ENCODE measurements at regions not wholly inside any gene's neighbourhood (a gene's known extent, or its start where the extent isn't known, plus 50 kb on each side); places are given as distances from the start of the nearest gene placed in this dataset.

DNA sequence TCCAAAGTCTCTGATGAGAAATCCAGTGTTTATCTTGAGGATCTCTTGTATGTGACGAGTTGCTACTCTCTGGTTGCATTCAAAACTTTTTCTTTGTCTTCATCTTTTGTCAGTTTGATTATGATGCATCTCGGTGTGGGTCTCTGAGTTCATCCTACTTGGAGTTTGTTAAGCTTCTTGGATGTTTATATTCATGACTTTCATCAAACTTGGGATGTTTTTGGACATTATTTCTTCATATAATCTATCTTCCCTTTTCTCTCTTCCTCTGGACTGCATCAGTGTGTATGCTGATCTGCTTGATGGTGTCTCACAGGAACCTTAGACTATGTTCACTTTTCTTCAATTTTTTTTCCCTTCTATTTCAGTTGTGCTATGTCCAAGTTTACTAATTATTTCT lies 320.4 kb downstream of the TLE3 start:
- no peak for DNase-seq

DNA sequence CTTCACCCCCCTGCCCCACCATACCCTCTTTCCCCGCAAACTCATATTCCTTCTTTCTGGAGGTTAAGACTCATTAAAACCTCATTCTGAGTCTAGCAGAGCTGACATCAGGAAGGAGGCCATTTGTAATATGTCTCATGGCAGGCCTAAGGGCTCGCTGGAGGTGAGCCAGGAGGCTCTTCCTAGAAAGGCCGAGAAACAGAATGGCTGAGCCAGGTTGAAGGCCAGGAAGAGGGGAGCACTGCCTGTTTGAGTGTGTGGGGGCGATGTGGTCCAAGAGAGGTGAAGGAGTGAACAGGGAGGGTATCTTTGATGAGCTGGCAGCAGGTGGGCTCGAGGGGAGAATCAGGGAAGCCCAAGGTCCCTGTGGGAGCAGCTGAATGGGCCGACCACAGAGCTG lies 317.3 kb downstream of the TLE3 start:
- DNase-seq: no peak

GRCh38 chr15:69780981-69781380 lies 316.7 kb downstream of the TLE3 start:
- DNase-seq: peak in 1 of 2 donors; percentile 7

- no peak for DNase-seq
These were observed 316.1 kb downstream of the TLE3 start for GRCh38 chr15:69781411-69782125.

- DNase-seq: no peak
These were observed 315.5 kb downstream of the TLE3 start for GRCh38 chr15:69782139-69782658.

- no peak for DNase-seq
These were observed 314.9 kb downstream of the TLE3 start for GRCh38 chr15:69782809-69783208.

GRCh38 chr15:69783211-69783610 lies 314.5 kb downstream of the TLE3 start:
- DNase-seq: no peak

GRCh38 chr15:69784798-69785566 lies 312.7 kb downstream of the TLE3 start:
- no peak for DNase-seq

GRCh38 chr15:69786136-69786701 lies 311.5 kb downstream of the TLE3 start:
- DNase-seq: no peak

GRCh38 chr15:69787791-69788190 lies 309.9 kb downstream of the TLE3 start:
- no peak for DNase-seq

GRCh38 chr15:69789648-69790393 lies 307.9 kb downstream of the TLE3 start:
- no peak for DNase-seq

GRCh38 chr15:69790632-69791031 lies 307.1 kb downstream of the TLE3 start:
- DNase-seq: no peak

GRCh38 chr15:69792823-69793222 lies 304.9 kb downstream of the TLE3 start:
- DNase-seq: no peak

DNA sequence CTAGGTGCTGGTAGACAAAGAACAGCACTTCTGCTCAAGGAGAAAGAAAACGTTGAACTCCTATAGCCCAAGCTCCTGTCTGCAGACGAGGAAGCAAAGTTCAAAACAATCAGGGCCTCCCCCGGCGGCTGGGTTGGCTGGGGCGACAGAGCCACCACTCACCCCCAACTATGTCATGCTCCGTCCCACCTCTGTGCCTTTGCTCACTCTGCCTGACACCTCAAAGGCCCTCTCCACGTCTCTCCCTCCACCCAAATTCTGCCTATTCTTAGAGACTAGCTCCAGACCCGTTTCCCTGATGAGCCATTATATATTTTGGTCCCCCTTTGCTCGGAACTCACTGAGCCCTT lies 304.3 kb downstream of the TLE3 start:
- no peak for DNase-seq

DNA sequence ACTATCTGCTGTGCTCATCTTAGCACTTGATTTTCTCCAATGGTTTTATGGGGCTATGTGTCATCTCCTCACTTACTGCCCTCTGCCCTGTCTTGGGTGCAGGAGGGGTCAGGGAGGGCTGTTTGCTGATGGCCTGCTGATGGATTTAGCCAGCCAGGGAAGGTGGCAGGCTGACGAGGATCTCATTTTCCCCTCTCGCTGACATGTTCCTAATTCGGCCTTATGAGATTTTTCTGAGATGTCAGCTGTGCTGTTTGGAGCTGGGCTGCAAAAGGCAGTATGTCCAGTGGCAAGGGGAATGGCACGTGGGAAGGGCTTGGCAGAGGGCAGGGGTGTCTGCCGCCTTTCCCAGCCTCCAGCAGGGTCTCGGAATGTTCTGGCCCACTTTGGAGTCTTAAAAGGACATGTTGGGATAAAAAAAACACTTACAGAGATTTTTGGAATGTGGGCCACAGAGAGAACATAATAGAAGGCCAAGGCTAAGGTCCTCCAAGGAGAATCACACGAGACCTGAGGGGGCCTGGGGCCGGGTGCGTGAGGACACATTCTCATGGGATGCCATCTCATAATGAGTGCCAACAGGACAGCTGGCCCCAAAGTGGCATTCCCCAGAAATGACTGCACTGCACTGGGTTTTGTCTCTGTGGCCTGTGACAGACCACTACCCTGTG lies 303.8 kb downstream of the TLE3 start:
- DNase-seq: no peak

- DNase-seq: no peak
These were observed 302.9 kb downstream of the TLE3 start for GRCh38 chr15:69794645-69795469.

- no peak for DNase-seq
These were observed 302.1 kb downstream of the TLE3 start for GRCh38 chr15:69795601-69796000.

- no peak for DNase-seq
These were observed 300.6 kb downstream of the TLE3 start for GRCh38 chr15:69797051-69797595.

DNA sequence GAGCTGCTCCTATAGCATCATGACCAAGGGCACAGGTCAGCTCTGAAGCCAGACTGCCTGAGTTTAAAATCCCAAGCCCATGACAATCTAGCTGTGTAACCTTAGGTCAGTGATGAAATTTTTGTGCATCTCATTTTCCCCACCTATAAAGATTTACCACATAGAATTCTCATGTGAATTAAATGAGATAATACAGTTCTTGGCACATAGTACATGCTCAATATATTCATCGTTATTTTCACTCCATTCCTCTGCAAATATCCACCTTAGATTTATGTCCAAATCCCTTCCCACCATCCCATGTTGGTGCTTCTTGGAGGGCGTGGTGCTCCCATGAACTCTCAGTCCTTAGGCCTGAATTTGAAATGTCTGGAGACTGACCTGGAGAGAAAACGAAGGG lies 300.1 kb downstream of the TLE3 start:
- no peak for DNase-seq

GRCh38 chr15:69798481-69799250 lies 299.1 kb downstream of the TLE3 start:
- peak in 1 of 2 donors; percentile 13 for DNase-seq

DNA sequence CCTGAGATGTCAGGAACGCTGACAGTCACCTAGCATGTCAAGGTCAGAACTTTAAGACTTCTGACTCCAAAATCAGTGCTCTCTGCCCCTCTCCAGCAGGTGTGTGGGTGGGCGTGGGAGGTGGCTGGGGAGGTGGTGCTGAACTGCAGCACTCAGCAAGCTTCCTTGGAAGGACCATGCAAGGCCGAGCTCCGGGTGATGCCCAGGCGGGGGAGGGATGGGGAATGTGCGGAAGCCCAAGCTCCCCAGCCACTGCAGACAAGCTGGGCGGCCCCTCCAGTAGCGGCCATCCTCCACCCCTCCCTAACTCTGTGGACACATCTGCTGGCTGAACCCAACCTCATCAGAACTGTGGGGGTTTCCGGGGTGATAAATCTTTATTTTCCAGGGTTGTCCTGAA lies 296.6 kb downstream of the TLE3 start:
- DNase-seq: no peak

Data from CD4-positive, alpha-beta T cell treated with Interleukin-1 beta for 1 hour (primary cell).